DOHH2 (cell line): ENCODE measurements at regions not wholly inside any gene's neighbourhood (a gene's known extent, or its start where the extent isn't known, plus 50 kb on each side); places are given as distances from the start of the nearest gene placed in this dataset.

Experiments
- H3F3A ChIP-seq: fragments of 200-600 bp; sonication (generic), shearing (Covaris generic); 2 replicates; pipeline ENCODE4 v1.6.0; 2016; ENCODE audit warnings: antibody characterized with exemption, mild to moderate bottlenecking; ENCODE audit not compliant: control insufficient read depth, insufficient read depth
- H3K27ac ChIP-seq: fragments of 200-600 bp; sonication (generic); 2 replicates; pipeline ENCODE4 v1.5.1; 2014; ENCODE audit warnings: low read depth, mild to moderate bottlenecking, low read length, moderate library complexity
- H3K27me3 ChIP-seq: fragments of 200-600 bp; sonication (generic); 2 replicates; pipeline ENCODE4 v1.6.1; 2014; ENCODE audit warnings: mild to moderate bottlenecking, low read length, mixed read lengths; ENCODE audit not compliant: control insufficient read depth
- H3K36me3 ChIP-seq: fragments of 200-600 bp; sonication (generic); 2 replicates; pipeline ENCODE4 v1.6.1; 2014; ENCODE audit warnings: mild to moderate bottlenecking, low read length, moderate library complexity, mixed read lengths; ENCODE audit not compliant: control insufficient read depth
- H3K4me1 ChIP-seq: fragments of 200-600 bp; sonication (generic); 2 replicates; pipeline ENCODE4 v1.6.1; 2014; ENCODE audit warnings: mild to moderate bottlenecking, low read length, mixed read lengths; ENCODE audit not compliant: control insufficient read depth
- H3K4me2 ChIP-seq: fragments of 200-600 bp; sonication (generic); 2 replicates; pipeline ENCODE4 v1.6.0; 2014; ENCODE audit warnings: mild to moderate bottlenecking, low read length, moderate library complexity
- H3K4me3 ChIP-seq: fragments of 200-600 bp; sonication (generic); 2 replicates; pipeline ENCODE4 v1.5.1; 2014; ENCODE audit warnings: mild to moderate bottlenecking, low read length, mixed read lengths
- H3K79me2 ChIP-seq: fragments of 200-600 bp; sonication (generic); 2 replicates; pipeline ENCODE4 v1.6.1; 2014; ENCODE audit warnings: mild to moderate bottlenecking, low read length, mixed read lengths; ENCODE audit not compliant: control insufficient read depth
- H3K9me2 ChIP-seq: fragments of 200-600 bp; sonication (generic); replicated peaks from 2 replicates; pipeline ENCODE4 v1.6.1; 2014; ENCODE audit warnings: mild to moderate bottlenecking, low read length, mixed read lengths; ENCODE audit not compliant: control insufficient read depth
- H3K9me3 ChIP-seq: fragments of 200-600 bp; sonication (generic); 2 replicates; pipeline ENCODE4 v1.6.1; 2014; ENCODE audit warnings: antibody characterized with exemption, low read length, mixed read lengths; ENCODE audit not compliant: control insufficient read depth, insufficient read depth
- H4K20me1 ChIP-seq: fragments of 200-600 bp; sonication (generic); 2 replicates; pipeline ENCODE4 v1.6.0; 2014; ENCODE audit warnings: low read depth, mild to moderate bottlenecking, antibody characterized with exemption, low read length, moderate library complexity; ENCODE audit not compliant: control insufficient read depth, insufficient read depth
- CTCF ChIP-seq: fragments of 200-600 bp; sonication (generic); IDR thresholded peaks from one replicate; pipeline ENCODE4 v1.5.1; 2014; ENCODE audit warnings: antibody characterized with exemption, mild to moderate bottlenecking, low read depth, low read length; ENCODE audit not compliant: poor library complexity, severe bottlenecking
- EZH2phosphoT487 ChIP-seq: fragments of 200-600 bp; sonication (generic); IDR thresholded peaks from 2 replicates; pipeline ENCODE4 v1.6.1; 2017; ENCODE audit warnings: borderline replicate concordance, mild to moderate bottlenecking, antibody characterized with exemption, low read length, moderate library complexity, mixed read lengths

GRCh38 chr1:244915736-244916135 is 51.4 kb upstream of the HNRNPU start:
- no peak overlapping the region for H3K27ac ChIP-seq
- no peaks in the 10 kb centered on the region for H3K36me3 ChIP-seq
- H3K27me3 ChIP-seq = no peaks in the 10 kb centered on the region
- TF ChIP-seq EZH2phosphoT487 = no peak
- no peak for TF ChIP-seq CTCF
- peaks cover 25% of the 10 kb centered on the region for H3K4me1 ChIP-seq
- no peak overlapping the region for H3K4me3 ChIP-seq
- H3K4me2 ChIP-seq = no peak overlapping the region
- H3K9me3 ChIP-seq = no peaks in the 10 kb centered on the region
- no peaks in the 10 kb centered on the region for H4K20me1 ChIP-seq
- H3K9me2 ChIP-seq = no peaks in the 10 kb centered on the region
- H3F3A ChIP-seq = peaks cover 20% of the 10 kb centered on the region; the same call in 1 of the 2 replicates
- no peaks in the 10 kb centered on the region for H3K79me2 ChIP-seq

GRCh38 chr1:244914761-244915160 is 50.4 kb upstream of the HNRNPU start:
- TF ChIP-seq EZH2phosphoT487 (no peak), CTCF (no peak)
- no peaks in the 10 kb centered on the region for H3K9me3 ChIP-seq
- H3K9me2 ChIP-seq = no peaks in the 10 kb centered on the region
- H4K20me1 ChIP-seq = no peaks in the 10 kb centered on the region
- no peaks in the 10 kb centered on the region for H3K79me2 ChIP-seq
- no peak overlapping the region for H3K4me2 ChIP-seq
- H3K4me3 ChIP-seq = no peak overlapping the region
- peaks cover 18% of the 10 kb centered on the region; the same call in 1 of the 2 replicates for H3F3A ChIP-seq
- no peaks in the 10 kb centered on the region for H3K36me3 ChIP-seq
- no peak overlapping the region for H3K27ac ChIP-seq
- no peaks in the 10 kb centered on the region for H3K27me3 ChIP-seq
- H3K4me1 ChIP-seq = peaks cover 15% of the 10 kb centered on the region
